Dermis microvascular lymphatic vessel endothelial cell (primary cell): ENCODE measurements at regions not wholly inside any gene's neighbourhood (a gene's known extent, or its start where the extent isn't known, plus 50 kb on each side); places are given as distances from the start of the nearest gene placed in this dataset.
"Not testable (repeated sequence)": the region's sequence is repeated elsewhere in the genome, so short reads cannot be mapped to it uniquely, and the experiment has no call there.

Experiments used
- DNase-seq, 2 donors: peaks; one replicate each; pipeline versions ENCODE4 v3.0.0 to v3.0.0-alpha.2; 2010; ENCODE audit warnings: low read depth in 2 of 2

- not testable (repeated sequence) for DNase-seq
These were observed 941.5 kb downstream of the TUBA3C start for GRCh38 chr13:18240086-18240485.

- not testable (repeated sequence) for DNase-seq
These were observed 943.0 kb downstream of the TUBA3C start for GRCh38 chr13:18238586-18238985.

DNA sequence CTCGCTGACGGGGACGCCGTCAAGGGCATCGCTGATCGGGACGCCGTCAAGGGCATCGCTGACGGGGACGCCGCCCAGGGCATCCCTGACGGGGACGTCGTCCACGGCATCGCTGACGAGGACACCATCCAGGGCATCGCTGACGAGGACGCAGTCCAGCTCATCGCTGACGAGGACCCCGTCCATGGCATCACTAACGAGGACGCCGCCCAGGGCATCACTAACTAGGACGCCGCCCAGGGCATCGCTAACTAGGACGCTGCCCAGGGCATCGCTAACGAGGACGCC lies 945.2 kb downstream of the TUBA3C start:
- no peak for DNase-seq

GRCh38 chr13:18235756-18236527 lies 945.7 kb downstream of the TUBA3C start:
- DNase-seq, result no peak

- no peak for DNase-seq
These were observed 946.5 kb downstream of the TUBA3C start for GRCh38 chr13:18235172-18235571.

GRCh38 chr13:18234451-18234850 lies 947.2 kb downstream of the TUBA3C start:
- not testable (repeated sequence) for DNase-seq

- no peak for DNase-seq
These were observed 947.8 kb downstream of the TUBA3C start for GRCh38 chr13:18233783-18234299.

DNA sequence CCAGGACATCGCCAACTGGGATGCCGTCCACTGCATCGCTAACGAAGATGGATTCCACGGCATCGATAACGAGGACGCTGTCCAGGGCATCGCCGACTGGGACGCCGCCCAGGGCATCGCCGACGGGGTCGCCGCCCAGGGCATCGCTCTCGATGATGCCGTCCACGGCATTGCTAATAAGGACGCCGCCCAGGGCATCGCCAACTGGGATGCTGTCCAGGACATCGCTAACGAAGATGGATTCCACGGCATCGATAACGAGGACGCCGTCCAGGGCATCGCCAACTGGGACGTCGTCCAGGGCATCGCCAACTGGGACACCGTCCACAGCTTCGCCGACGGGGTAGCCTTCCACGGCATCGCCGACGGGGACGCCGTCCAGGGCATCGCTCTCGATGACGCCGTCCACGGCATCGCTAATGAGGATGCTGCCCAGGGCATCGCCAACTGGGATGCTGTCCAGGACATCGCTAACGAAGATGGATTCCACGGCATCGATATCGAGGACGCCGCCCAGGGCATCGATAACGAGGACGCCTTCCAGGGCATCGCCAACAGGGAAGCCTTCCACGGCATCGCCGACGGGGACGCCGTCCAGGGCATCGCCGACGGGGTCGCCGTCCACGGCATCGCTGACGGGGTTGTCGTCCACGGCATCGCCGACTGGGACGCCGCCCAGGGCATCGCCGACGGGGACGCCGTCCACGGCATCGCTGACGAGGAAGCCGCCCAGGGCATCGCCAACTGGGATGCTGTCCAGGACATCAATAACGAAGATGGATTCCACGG lies 948.4 kb downstream of the TUBA3C start:
- no peak for DNase-seq

DNA sequence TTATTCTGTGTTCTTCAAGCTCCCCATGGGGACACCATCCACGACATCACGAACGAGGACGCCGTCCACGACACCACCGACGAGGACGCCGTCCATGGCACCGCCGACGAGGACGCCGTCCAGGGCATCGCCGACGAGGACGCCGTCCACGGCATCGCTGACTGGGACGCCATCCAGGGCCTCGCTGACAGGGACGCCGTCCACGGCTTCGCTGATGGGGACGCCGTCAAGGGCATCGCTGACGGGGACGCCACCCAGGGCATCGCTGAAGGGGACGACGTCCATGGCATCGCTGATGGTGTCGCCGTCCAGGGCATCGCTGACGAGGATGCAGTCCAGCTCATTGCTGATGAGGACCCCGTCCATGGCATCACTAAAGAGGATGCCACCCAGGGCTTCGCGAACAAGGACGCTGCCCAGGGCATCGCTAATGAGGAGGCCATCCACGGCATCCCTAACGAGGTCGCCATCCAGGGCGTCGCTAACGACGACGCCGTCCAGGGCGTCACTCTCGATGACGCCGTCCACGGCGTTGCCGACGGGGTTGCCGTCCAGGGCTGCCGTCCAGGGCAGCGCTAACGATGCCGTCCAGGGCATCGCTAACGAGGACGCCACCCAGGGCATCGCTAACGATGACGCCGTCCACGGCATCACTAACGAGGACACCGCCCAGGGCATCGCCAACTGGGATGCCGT lies 949.2 kb downstream of the TUBA3C start:
- DNase-seq, result no peak

- DNase-seq, result not testable (repeated sequence)
These were observed 957.2 kb downstream of the TUBA3C start for GRCh38 chr13:18224411-18224810.

DNA sequence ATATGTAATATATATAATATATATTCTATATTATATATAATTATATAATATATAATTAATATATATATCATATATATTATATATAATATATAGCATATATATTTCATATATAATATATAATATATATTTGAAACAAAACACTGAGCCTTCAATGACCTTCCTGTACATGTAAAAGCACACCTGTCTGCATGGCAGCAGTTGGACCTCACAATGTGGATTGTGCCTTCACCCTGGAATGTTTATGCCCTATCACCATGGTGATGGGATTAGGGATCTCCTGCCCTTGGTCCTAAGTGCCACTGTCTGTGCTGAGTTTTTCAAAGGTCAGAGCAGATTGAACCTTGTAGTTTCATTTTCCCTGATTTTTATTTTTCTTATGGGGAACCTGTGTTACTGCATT lies 966.9 kb downstream of the TUBA3C start:
- DNase-seq, result not testable (repeated sequence)

GRCh38 chr13:18213511-18213910 lies 968.1 kb downstream of the TUBA3C start:
- not testable (repeated sequence) for DNase-seq

GRCh38 chr13:18212873-18213272 lies 968.8 kb downstream of the TUBA3C start:
- DNase-seq, result peak in 1 of 2 donors; percentile 29

DNA sequence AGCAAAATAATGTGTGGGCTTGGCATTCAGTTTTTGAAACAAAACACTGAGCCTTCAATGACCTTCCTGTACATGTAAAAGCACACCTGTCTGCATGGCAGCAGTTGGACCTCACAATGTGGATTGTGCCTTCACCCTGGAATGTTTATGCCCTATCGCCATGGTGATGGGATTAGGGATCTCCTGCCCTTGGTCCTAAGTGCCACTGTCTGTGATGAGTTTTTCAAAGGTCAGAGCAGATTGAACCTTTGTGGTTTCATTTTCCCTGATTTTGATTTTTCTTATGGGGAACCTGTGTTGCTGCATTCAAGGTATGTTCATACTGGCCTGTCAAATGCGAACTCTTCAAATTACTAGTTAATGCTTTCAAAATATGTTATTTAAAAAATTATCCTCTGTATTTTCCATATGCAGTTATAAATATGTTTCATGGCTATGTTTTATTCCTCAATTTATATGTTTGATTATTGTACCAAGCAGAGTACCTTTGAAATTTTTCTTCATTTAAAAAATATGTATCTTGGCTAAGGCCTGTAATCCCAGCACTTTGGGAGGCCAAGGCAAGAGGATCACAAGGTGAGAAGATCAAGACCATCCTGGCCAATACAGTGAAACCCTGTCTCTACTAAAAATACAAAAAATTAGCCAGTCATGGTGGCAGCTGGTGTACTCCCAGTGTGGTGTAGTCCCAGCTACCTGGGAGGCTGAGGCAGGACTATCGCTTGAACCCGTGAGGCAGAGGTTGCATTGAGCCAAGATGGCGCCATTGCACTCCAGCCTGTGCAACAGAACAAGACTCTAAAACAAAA lies 969.7 kb downstream of the TUBA3C start:
- DNase-seq, result not testable (repeated sequence)

DNA sequence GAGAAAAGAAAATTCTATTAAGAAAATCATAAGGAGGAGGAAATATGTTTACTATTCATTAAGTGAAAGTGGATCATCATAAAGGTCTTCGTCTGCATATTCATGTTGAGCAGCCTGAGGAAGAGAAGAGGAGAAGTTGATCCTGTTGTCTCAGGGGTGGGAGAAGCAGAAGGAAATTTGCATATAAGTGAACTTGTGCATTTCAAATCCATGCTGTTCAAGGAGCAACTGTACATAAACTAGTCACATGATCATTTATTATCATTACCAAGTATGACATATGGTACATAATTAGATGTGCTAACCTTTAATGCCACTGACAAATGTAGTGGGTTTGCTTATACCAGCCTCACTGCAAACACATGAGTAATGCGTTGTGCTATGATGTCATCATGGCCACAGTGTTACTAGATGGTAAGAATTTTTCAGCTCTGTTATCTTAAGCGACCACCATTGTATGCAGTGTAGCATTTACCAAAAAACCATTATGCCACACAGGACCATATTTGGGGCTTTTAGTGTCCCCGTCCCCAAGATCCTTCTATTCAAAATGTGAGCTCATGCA lies 976.9 kb downstream of the TUBA3C start:
- DNase-seq, result not testable (repeated sequence)

- not testable (repeated sequence) for DNase-seq
These were observed 986.3 kb downstream of the TUBA3C start for GRCh38 chr13:18195365-18195678.

GRCh38 chr13:18194631-18195364 lies 986.8 kb downstream of the TUBA3C start:
- not testable (repeated sequence) for DNase-seq

DNA sequence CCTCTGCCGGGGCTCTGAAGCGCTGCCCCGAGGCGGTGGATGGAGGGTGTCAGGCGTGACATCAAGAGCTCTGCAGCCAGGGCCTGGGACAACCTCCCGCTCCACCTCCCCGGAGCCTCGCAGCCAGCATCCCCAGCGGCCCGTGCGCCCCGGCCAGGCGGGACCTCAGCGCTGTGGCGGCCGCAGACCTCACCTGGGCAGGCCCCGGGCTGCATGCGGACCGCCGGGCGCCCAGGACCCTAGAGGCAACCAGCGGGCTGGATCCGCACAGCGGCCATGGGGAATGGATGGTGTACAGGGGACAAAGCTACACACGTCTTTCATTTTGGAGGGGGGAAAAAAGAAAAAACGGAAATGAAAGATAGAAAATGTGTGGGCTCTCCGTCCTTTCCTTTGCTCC lies 987.5 kb downstream of the TUBA3C start:
- DNase-seq, result not testable (repeated sequence)
